Transverse colon (tissue), 4 donors: ENCODE measurements at regions not wholly inside any gene's neighbourhood (a gene's known extent, or its start where the extent isn't known, plus 50 kb on each side); places are given as distances from the start of the nearest gene placed in this dataset.

Experiments
- DNase-seq: peaks from one replicate; pipeline ENCODE4 v3.0.0-alpha.2; 2019
- H3K27ac ChIP-seq, 4 donors: fragments of 200-600 bp; sonication (generic); 2 replicates each; pipeline ENCODE4 v1.5.1; 2016 to 2018; ENCODE audit warnings: inconsistent platforms in 4 of 4
- H3K27me3 ChIP-seq: fragments of 200-600 bp; sonication (generic); 2 replicates; pipeline ENCODE4 v1.5.1; 2017; ENCODE audit warnings: inconsistent platforms
- H3K36me3 ChIP-seq, 4 donors: fragments of 200-600 bp; sonication (generic); 2 replicates each; pipeline ENCODE4 v1.5.1; 2017 to 2019; ENCODE audit warnings: inconsistent platforms in 4 of 4
- H3K4me1 ChIP-seq, 4 donors: fragments of 200-600 bp; sonication (generic); 2 replicates each; pipeline ENCODE4 v1.5.1; 2017 to 2020; ENCODE audit warnings: inconsistent platforms in 4 of 4
- H3K4me3 ChIP-seq, 4 donors: fragments of 200-600 bp; sonication (generic); 1 replicate in 1 of 4; 2 replicates in 3 of 4; pipeline versions ENCODE4 v1.5.1 to v1.6.1; 2017 to 2019; ENCODE audit warnings: inconsistent platforms in 4 of 4
- H3K9me3 ChIP-seq, 2 donors: fragments of 200-600 bp; sonication (generic); 2 replicates each; pipeline ENCODE4 v1.5.1; 2017 to 2019; ENCODE audit warnings: inconsistent platforms in 2 of 2
- EP300 ChIP-seq: sonication (generic); formaldehyde crosslinking; IDR thresholded peaks from one replicate; pipeline ENCODE4 v1.6.1; 2017; ENCODE audit warnings: antibody characterized with exemption, low read depth
- POLR2A ChIP-seq: fragments of 450-650 bp; IDR thresholded peaks from one replicate; pipeline ENCODE4 v1.6.1; 2016; ENCODE audit warnings: antibody characterized with exemption, mild to moderate bottlenecking, moderate library complexity
- POLR2AphosphoS5 ChIP-seq, 3 donors: sonication (generic); formaldehyde crosslinking; IDR thresholded peaks; one replicate each; pipeline ENCODE4 v1.6.1; 2016; ENCODE audit warnings: antibody characterized with exemption in 3 of 3
- WGBS, 2 donors: methylation state at CpG; one replicate each; pipeline ENCODE4 v1.1.5; 2018; ENCODE audit warnings: low coverage in 1 of 2; 5-methylcytosine and 5-hydroxymethylcytosine counted together
- in situ Hi-C, 4 donors: fragments of 200-750 bp; cut with MboI; loops; one replicate each; pipeline versions ENCODE4 v1.15.0 to v1.15.1; 2017; ENCODE audit warnings: low sequenced_read_pairs in 3 of 4, low pct_ligation_motif_present in 1 of 4, low pct_unique_long_range_greater_than_20kb in 1 of 4
- intact Hi-C: fragments of 100-400 bp; cut with DNase I; formaldehyde crosslinking; loops from one replicate; pipeline ENCODE4 v1.15.1; 2023; ENCODE audit warnings: low total_unique reads
- TF ChIP-seq, protein P1 (sequence below), 5 experiments: fragments of 200-600 bp in 3 of 5; fragments of 450-650 bp in 2 of 5; sonication (generic) in 3 of 5; IDR thresholded peaks; 1 replicate in 2 of 5; 2 replicates in 3 of 5; pipeline ENCODE4 v1.5.1; 2016 to 2017; ENCODE audit warnings: antibody characterized with exemption in 5 of 5, inconsistent platforms in 3 of 5, mild to moderate bottlenecking in 2 of 5, moderate library complexity in 1 of 5

DNA sequence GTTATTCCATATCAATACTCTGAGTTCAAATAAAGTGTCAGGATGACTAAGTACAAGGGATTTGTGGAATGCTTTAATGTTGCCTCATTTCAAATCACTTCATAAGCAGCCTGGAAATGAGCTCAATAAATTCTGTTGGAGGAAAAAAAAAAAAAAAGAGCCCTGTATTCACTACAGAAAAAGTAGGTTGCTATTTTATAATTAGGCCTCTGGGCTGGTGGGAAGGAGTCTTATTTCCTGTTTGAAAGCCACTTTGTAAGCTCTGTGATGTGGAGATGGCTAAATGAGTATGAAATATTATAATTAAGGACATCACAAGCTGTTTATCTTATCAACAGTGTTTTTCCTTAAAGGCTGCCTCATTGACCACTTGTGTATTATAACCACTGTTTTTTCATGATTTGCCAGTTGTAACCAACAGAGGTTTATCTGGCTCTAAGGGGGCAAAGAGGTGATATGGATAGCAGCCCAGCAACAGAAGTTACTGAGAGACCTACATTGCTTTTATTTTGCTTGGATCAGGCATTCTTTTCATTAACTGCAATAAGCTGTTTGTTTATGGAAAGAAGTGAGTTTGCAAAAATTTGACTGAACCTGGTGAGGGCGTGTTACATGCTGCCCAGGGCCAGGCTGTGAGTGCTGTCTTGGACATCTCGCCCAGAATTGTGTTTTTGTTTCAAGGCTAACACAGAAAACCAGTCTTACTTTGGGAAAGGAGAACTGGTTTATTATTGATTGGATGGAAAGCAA lies 563.3 kb upstream of the MAP3K7 start:
- Histone ChIP-seq H3K36me3 (no peaks in the 10 kb centered on the region), H3K27ac (no peak overlapping the region), H3K27me3 (no peaks in the 10 kb centered on the region), H3K9me3 (no peaks in the 10 kb centered on the region), H3K4me1 (no peaks in the 10 kb centered on the region), H3K4me3 (no peak overlapping the region)
- intact Hi-C loops (no loop called here), in situ Hi-C loops (no loop called here)
- no peak for DNase-seq
- 60 to 100% methylated on average over 2 of the region's 2 CpGs for WGBS, 2 donors
- TF ChIP-seq POLR2AphosphoS5 (IDR thresholded peaks at IDR 0.05) (no peak), POLR2A (no peak)
- TF ChIP-seq, protein P1, sequence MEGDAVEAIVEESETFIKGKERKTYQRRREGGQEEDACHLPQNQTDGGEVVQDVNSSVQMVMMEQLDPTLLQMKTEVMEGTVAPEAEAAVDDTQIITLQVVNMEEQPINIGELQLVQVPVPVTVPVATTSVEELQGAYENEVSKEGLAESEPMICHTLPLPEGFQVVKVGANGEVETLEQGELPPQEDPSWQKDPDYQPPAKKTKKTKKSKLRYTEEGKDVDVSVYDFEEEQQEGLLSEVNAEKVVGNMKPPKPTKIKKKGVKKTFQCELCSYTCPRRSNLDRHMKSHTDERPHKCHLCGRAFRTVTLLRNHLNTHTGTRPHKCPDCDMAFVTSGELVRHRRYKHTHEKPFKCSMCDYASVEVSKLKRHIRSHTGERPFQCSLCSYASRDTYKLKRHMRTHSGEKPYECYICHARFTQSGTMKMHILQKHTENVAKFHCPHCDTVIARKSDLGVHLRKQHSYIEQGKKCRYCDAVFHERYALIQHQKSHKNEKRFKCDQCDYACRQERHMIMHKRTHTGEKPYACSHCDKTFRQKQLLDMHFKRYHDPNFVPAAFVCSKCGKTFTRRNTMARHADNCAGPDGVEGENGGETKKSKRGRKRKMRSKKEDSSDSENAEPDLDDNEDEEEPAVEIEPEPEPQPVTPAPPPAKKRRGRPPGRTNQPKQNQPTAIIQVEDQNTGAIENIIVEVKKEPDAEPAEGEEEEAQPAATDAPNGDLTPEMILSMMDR (IDR thresholded peaks at IDR 0.05): no peak

DNA sequence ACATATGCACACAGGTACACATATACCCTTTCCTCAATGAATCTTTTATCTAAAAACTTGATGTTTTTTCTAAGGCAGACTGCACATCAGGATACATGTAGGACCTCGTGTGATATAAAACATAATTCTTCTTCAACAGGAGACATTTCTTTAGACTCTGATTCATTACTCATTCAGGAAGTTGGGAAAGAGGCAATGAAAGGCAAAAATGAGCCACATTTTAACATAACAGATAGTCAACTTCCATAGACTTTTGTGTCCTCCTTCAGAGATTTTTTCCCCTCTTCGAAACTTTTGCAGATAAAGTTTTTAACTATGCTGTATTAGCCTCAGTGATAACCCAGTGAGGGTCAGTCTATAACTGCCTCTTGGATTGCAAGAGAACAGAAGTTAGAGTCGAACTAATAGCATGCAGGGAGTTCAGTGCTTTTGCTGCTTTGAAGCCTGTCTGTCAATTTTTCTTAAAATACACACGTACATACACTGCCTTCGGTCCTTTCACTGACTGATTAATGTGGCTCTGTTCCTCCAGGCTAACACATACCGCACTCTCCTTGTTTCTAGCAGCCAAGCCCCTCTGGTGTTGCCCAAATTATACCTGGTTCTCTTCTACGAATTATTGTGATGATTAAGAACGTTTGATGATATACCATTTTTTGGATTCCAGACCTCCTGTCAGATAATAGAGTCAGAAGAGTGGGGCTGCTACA lies 562.5 kb upstream of the MAP3K7 start:
- Histone ChIP-seq H3K36me3 (no peaks in the 10 kb centered on the region), H3K4me1 (no peaks in the 10 kb centered on the region), H3K27ac (no peak overlapping the region), H3K27me3 (no peaks in the 10 kb centered on the region), H3K9me3 (no peaks in the 10 kb centered on the region), H3K4me3 (no peak overlapping the region)
- intact Hi-C loops (no loop called here), in situ Hi-C loops (no loop called here)
- WGBS, 2 donors: 65 to 69% methylated on average over 7 to 8 of the region's 8 CpGs
- no peak for DNase-seq
- TF ChIP-seq POLR2A (no peak), POLR2AphosphoS5 (IDR thresholded peaks at IDR 0.05) (no peak), EP300 (no peak)
- TF ChIP-seq, protein P1 (IDR thresholded peaks at IDR 0.05): no peak

DNA sequence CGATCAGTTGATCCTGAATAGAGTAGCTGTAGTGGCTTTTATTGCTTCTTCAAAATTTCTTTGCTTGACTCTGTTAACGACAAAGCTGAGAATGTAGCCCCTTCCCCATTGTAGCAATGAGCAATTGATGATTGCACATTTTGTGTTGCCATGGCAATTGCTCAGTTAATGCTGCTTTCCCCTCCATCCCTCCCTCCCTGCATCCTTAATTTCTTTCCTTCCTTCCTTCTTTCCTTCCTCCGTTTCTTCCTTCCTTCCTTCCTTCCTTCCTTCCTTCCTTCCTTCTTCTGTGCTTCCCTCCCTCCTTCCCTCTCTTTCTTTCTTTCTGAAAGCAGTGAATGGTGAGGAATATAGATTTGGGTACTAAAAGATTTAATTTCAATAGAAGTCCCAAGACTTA lies 557.3 kb upstream of the MAP3K7 start:
- WGBS, 2 donors: 66 to 78% methylated on average over 2 to 3 of the region's 3 CpGs
- H3K27ac ChIP-seq: no peak overlapping the region
- no peaks in the 10 kb centered on the region for H3K27me3 ChIP-seq
- intact Hi-C loops: no loop called here
- no peak overlapping the region for H3K4me3 ChIP-seq
- TF ChIP-seq POLR2A (no peak), EP300 (no peak), POLR2AphosphoS5 (IDR thresholded peaks at IDR 0.05) (no peak)
- TF ChIP-seq, protein P1 (IDR thresholded peaks at IDR 0.05): no peak
- DNase-seq: no peak
- in situ Hi-C loops: no loop called here
- H3K36me3 ChIP-seq: no peaks in the 10 kb centered on the region
- H3K4me1 ChIP-seq: no peaks in the 10 kb centered on the region
- no peaks in the 10 kb centered on the region for H3K9me3 ChIP-seq

DNA sequence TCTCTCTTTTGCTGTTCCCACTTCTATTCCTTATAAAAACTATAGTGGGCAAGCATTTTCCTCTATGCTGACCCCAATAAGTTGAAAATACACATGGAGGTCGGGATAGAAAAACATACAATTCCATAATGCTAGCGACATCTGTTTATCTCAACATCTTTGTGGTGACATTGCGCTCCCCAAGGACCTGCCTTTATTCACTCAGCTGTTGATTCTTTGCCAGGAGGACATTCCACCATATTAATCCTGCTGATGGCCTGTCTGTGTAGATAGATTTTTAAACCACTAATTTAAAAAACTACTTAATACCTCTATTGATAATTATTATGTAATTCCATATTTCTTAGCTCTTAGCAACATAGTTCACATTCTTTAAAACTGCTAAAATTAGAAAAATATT lies 555.3 kb upstream of the MAP3K7 start:
- intact Hi-C loops: no loop called here
- WGBS, 2 donors: 77 to 88% methylated on average over 3 of the region's 3 CpGs
- Histone ChIP-seq H3K4me3 (no peak overlapping the region), H3K36me3 (no peaks in the 10 kb centered on the region), H3K27ac (no peak overlapping the region), H3K27me3 (no peaks in the 10 kb centered on the region), H3K9me3 (no peaks in the 10 kb centered on the region), H3K4me1 (no peaks in the 10 kb centered on the region)
- in situ Hi-C loops: no loop called here
- TF ChIP-seq POLR2A: no peak
- TF ChIP-seq, protein P1 (IDR thresholded peaks at IDR 0.05): no peak
- TF ChIP-seq POLR2AphosphoS5 (IDR thresholded peaks at IDR 0.05): no peak
- TF ChIP-seq EP300: no peak
- DNase-seq: no peak
